ENCODE measurements at regions not wholly inside any gene's neighbourhood (a gene's known extent, or its start where the extent isn't known, plus 50 kb on each side); places are given as distances from the start of the nearest gene placed in this dataset.

DNA sequence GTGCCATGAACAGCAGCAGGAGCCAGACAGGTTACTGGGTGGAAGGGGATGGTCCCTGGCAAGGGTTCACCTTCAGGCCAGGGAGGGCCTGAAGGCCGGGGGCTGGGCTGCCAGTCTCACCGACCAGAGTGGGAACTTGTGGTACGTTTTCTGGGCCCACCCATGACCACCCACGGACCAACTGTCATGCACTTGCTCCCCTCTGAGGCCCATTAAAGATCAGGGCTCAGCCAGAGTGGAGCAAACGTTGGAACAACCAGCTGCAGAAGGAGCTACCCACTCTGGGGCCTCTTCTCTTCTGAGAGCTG is 436.7 kb upstream of the PRMT6 start:
- in situ Hi-C loops (cut with HindIII; ENCODE audit: low pct_unique_long_range_greater_than_20kb, low sequenced_read_pairs): no loop called here
- no peak for DNase-seq (ENCODE audit: low read depth, low spot score)

DNA sequence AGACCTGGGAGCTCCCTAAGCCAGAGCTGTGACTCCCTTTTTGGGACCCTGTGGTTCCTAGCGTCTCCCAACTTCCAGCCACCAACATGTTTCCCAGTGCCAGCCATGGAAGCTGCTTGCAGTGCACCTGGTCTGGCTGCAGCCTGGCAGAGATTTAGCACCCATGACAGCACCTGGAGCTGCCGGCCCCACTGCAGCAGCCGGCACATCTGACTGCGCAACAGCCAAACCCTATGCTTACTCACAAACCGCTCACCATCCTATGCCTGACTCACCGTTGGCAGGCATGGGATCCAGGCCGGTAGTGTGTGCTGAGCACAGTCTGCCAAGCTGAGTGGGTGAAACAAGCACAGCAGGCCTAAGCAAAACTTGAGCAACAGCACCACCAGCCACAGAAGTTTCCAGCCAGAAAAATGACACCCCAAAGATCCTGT is 435.9 kb upstream of the PRMT6 start:
- in situ Hi-C loops (cut with HindIII; ENCODE audit: low pct_unique_long_range_greater_than_20kb, low sequenced_read_pairs): no loop called here
- no peak for DNase-seq (ENCODE audit: low read depth, low spot score)

DNA sequence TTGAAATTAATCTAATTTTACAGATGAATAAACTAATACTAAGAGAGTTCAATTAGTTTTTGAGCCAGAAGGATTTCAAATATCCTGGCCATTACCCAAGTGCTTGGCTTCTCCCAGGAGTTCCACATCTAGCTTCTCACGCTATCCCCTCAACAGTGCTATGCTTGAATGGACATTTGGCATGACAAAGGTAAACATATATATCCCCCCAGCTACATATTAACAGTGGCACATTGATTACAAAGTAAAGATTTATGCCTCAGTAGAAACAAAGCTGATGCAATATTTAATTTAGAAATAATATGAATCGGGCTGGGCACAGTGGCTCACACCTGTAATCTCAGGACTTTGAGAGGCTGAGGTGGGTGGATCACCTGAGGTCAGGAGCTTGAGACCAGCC is 434.6 kb upstream of the PRMT6 start:
- in situ Hi-C loops (cut with HindIII; ENCODE audit: low pct_unique_long_range_greater_than_20kb, low sequenced_read_pairs): no loop called here
- no peak for DNase-seq (ENCODE audit: low read depth, low spot score)

DNA sequence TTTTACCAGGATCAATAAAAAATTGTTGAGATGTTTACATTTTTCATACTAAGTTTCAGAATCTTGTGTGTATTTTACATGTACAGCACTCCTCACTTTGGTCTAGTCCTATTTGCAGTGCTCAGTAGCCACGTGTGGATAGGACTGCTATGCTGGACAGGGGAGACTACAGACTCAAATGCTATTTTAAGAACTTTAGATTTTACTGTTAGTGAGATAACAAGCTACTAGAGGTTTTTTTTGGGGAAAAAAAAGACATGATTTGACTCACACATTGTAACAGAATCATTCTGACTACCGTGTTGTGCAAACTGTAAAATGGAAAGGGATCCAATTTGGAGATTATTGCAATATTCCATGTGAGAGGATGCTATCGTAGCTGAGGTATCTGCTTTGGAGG is 418.9 kb upstream of the PRMT6 start:
- in situ Hi-C loops (cut with HindIII; ENCODE audit: low pct_unique_long_range_greater_than_20kb, low sequenced_read_pairs): no loop called here

DNA sequence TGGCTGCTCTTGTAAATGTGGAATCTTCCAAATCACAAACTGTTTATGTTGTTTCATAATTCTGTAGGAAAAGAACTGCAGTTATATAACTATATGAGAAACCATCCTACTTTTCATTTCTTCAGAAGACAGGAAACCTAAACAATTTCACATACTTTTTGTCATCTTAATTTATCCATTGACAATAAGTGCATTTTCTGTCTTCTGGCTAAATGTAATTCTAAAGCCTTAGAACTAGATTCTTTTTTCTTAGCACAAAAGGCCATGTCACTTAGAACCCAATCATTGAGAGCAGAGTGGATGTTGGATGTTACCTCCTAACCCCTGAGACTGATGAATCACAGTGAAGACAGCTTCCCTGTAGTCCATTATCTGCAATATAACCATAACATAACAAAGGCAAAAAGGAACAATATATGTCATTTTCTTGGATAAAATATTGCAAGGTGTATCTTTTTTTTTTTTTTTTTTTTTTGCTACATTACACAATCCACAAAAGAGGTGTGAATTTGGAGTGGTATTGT is 410.2 kb upstream of the PRMT6 start:
- DNase-seq (ENCODE audit: low read depth, low spot score): no peak
- in situ Hi-C loops (cut with HindIII; ENCODE audit: low pct_unique_long_range_greater_than_20kb, low sequenced_read_pairs): no loop called here

More for the DNA sequence above, 418.9 kb upstream of the PRMT6 start:
- no peak for DNase-seq (ENCODE audit: low read depth, low spot score)

DNA sequence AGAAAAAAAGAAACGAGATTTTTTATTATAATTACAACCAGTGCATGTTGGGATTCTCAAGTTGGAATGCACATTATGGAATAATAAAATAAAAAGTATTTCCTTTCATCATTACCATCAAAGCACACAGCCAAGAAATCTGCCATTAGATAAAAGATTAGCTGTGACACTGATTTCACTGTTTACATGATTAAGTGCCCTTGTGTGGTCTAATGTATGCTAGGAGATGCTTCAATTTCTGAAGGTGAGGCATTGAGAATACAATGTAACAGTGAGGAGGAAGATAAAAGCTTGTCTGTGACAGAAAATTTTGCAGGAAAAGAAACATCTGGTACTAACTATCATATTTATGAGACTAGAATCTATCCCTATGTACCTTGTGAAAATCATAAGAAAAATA is 409.7 kb upstream of the PRMT6 start:
- no peak for DNase-seq (ENCODE audit: low read depth, low spot score)
- in situ Hi-C loops (cut with HindIII; ENCODE audit: low pct_unique_long_range_greater_than_20kb, low sequenced_read_pairs): no loop called here

DNA sequence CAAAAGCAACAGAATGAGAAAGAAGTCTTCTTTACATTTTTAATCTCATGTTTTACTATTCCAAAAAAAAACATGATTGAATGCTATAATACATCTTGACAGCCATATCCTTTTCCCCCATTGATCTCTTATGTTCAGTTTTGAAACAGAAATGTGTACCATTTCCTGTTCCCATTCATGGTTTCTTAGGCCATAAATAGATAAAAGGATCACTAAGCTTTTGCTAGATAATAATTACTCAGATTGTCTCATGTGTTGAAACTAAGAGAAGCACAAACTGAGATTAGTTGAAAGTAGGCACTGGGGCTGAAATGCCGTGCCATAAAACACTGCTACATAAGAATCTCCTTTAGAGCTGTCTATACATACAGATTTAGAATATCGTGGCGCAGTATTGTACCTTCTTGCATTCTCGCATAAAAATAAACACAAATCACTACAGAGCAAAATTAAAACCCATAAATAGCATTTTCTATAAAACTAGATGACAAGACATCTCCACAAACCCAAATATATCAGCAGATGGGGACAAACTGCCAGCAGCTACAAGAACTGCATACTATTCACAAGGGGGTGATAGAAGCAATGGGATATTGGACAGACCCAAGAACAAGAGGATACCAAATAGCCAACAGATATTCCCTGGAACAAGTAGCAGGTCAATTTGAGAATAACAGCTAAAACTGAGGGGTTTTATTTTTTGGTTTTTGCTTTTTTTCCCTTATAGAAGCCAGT is 405.3 kb upstream of the PRMT6 start:
- DNase-seq (ENCODE audit: low read depth, low spot score): no peak
- in situ Hi-C loops (cut with HindIII; ENCODE audit: low pct_unique_long_range_greater_than_20kb, low sequenced_read_pairs): no loop called here

DNA sequence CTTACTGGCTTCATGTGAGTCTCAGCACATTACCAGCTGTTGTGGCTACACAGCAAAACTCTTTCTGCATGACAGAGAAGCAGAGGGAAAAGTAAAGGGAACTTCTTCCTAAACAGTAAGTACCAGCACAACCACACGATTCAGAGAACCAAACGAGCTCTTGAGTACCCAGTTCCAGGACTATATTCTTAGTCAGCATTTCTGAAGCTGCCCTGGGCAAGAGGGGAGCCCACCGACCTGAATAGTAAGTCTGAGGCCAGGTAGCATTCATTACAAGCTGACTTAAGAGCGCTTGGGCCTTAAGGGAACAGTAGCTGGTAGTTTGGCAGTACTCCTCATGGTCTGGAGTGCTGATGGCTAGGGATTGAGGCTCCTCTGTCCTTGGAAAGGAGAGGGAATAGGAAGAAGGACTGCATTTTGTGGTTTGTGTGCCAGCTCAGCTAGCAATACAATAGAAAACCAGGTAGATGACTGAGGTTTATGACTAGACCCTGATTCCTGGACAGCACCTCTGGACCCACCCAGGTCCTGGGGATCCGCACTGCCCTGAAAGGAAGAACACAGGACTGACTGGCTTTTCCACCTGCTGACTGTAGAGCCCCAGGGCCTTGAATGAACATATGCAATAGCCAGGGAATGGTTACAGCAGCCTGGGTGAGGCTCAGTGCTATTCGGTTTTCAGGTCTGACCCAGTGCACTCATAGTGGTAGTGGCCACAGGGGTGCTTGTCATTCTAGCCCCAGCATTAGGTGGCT is 396.8 kb upstream of the PRMT6 start:
- in situ Hi-C loops (cut with HindIII; ENCODE audit: low pct_unique_long_range_greater_than_20kb, low sequenced_read_pairs): no loop called here
- no peak for DNase-seq (ENCODE audit: low read depth, low spot score)

DNA sequence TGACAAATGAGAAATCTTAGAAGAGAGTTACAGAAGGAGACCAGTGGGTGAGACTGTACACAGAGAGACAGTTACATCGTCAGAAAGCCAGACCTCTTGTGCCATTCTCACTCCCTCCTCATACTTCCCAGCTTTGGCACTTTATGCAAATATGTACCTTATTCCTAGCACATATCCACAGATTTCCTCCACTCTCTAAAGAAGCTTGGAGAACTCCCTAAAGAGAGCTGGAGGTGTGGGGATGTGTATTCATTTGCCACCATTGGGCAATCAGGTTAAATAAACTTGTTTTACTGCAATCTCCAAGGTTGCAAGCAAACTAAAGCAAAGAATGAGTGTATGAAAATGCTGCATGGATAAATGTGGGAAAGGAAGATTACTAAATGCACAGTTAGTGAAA is 380.9 kb upstream of the PRMT6 start:
- no peak for DNase-seq (ENCODE audit: low read depth, low spot score)
- in situ Hi-C loops (cut with HindIII; ENCODE audit: low pct_unique_long_range_greater_than_20kb, low sequenced_read_pairs): no loop called here

DNA sequence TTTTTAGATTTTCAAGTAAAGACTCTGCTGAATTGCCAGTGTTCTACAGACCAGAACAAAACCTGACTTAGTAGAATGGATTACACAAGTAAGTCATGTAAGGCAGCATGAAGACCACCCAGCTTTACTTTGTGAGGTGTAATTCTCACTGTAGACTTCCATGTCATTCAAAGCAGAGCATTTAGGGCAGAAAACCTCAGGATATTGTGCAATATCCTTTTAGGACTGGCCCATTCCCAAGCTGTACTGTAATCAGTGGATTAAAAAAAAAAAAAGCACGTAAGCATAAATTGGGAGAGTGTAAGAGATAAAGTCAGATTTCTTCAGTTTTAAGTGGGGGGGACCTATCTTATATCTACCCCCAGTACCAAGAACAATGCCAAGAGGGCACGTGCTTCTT is 380.5 kb upstream of the PRMT6 start:
- no peak for DNase-seq (ENCODE audit: low read depth, low spot score)
- in situ Hi-C loops (cut with HindIII; ENCODE audit: low pct_unique_long_range_greater_than_20kb, low sequenced_read_pairs): no loop called here

DNA sequence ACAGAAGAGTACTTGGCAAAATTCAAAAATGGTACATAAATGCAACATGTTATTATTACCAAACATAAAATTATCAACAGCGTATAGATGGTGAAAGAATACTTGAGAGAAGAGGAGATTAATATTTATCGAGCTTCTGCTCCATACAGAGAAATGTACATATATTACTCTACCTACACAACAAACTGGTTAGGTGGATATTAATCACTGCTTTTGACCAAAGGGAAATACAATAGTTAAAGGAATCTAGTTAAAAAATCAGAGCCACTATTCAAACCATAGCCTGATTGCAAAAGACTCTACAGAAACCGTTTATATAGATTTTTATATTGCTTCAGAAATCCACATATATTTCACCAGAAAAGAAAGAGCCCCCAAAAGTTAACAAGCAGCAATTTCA is 379.3 kb upstream of the PRMT6 start:
- in situ Hi-C loops (cut with HindIII; ENCODE audit: low pct_unique_long_range_greater_than_20kb, low sequenced_read_pairs): no loop called here
- no peak for DNase-seq (ENCODE audit: low read depth, low spot score)

DNA sequence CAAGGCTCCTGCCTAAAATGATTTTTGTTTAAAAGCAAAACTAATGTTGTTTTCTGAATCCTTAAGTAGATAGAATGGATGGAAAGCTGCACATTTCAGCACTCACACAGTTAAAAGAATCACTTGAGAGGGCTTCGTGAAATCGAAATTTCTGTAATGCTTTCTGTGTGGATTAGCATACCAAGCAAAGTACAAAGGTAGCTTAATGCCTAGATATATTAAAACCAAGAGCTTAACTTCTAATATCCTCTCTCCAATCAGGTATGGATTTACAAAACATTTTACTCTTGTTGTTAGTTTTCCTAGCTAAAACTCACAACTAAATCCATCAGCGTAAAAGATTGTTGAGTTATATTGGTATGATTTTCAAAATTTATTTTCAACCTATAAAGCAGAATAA is 378.8 kb upstream of the PRMT6 start:
- no peak for DNase-seq (ENCODE audit: low read depth, low spot score)
- in situ Hi-C loops (cut with HindIII; ENCODE audit: low pct_unique_long_range_greater_than_20kb, low sequenced_read_pairs): no loop called here

DNA sequence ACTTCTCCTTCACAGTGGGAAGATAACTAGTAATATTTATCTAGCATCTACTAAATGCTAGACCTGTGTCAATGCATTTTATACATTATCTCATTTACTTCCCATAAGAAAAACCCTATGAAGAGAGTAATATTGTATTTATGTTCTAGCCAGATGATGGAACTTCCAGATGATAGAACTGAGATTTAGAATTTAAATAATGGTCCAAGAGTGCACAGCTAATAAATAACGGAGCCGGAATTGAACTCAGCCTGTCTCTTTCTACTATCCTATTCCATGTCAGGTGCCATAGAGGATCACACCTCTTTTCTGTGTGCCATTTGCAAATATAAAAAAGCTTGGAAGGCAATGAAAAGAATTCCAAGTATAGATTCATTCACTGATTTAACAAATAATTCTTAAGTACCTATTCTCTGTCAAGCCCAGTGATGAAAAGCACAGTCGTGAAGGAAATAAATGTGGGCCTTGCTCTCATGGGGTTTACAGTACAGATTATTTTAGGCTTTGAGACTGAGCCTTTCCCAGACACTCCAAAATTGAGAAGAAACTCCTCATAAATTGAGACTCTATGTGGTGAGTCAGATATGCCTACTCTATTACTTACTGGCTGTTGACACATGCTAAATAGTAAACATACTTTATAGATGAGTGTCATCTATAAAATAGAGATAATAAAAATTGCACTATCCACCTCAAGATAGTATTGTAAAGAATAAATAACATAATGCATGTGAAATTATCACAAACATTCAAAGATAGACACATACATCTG is 378.0 kb upstream of the PRMT6 start:
- in situ Hi-C loops (cut with HindIII; ENCODE audit: low pct_unique_long_range_greater_than_20kb, low sequenced_read_pairs): no loop called here

DNA sequence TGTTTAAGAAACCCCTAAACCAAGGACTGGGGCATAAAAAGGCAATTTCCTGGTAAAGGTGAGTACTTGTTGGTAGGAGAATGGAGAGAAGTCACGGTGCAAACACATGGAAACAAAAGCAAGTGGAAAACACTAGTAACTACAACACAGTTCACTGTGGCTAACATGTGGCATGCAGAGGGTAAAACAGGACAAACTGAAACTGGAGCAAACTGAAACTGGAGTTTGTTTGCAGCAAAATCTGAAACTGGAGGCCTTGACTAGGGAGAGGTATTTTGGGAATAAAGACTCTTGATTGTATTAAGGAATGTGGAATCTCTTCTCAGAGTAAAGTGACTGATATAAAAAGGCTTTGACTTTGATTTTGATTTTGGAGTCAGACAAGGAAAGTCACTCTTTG is 376.3 kb upstream of the PRMT6 start:
- no peak for DNase-seq (ENCODE audit: low read depth, low spot score)
- in situ Hi-C loops (cut with HindIII; ENCODE audit: low pct_unique_long_range_greater_than_20kb, low sequenced_read_pairs): no loop called here

More for the DNA sequence above, 378.0 kb upstream of the PRMT6 start:
- DNase-seq (ENCODE audit: low read depth, low spot score): no peak

DNA sequence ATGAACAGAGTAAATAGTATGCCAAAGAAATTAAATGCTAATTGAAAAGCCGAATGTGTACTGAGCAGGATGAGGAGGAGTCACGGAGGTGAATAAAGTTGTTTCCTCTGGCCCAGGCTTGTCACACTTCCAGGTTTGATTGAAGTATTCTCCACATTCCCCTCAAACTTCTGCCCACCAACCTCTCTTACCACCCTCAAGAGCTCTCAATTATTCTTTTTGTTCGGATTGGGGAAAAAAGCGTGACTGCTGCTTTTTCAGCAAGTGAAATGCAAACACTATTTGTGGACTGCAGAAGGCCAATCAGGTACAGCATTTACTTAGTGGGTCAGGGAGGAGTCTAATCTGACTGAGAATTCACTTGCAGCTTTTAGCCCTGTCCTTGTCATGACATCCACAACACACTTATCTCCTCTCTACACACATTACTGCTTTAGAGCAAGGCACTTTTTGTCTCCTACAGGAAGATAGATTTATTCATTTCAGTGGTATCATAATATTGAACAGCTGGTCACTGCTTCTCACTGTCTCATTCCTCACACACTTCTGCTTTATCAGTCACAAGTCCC is 375.6 kb upstream of the PRMT6 start:
- in situ Hi-C loops (cut with HindIII; ENCODE audit: low pct_unique_long_range_greater_than_20kb, low sequenced_read_pairs): no loop called here
- DNase-seq (ENCODE audit: low read depth, low spot score): no peak

DNA sequence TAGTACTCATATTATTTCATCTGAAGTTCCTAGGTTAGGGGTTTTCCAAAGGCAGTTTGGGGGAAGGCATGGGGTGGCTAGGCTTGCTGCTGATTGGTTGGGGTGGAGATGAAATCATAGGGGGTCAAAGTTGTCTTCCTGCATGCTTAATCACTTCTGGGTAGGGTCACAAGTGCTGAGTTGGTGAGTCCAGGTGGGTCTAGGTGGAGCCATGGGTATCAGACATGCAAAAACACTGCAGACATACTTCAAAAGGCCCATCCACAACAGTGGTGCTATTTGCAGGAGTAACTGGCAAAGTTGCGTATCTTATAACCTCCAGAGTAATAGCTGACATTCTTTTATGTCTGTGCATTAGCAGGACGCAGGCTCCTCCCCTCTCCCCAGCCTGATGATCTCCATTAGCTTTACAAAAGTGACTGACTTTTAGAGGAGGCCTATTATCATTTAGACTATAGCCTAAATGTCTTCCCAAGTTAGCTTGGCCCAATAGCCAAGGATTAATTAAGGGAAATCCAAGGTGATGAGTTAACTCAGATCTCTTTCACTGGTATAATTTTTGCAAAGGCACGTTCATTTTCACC is 374.4 kb upstream of the PRMT6 start:
- in situ Hi-C loops (cut with HindIII; ENCODE audit: low pct_unique_long_range_greater_than_20kb, low sequenced_read_pairs): no loop called here
- no peak for DNase-seq (ENCODE audit: low read depth, low spot score)

DNA sequence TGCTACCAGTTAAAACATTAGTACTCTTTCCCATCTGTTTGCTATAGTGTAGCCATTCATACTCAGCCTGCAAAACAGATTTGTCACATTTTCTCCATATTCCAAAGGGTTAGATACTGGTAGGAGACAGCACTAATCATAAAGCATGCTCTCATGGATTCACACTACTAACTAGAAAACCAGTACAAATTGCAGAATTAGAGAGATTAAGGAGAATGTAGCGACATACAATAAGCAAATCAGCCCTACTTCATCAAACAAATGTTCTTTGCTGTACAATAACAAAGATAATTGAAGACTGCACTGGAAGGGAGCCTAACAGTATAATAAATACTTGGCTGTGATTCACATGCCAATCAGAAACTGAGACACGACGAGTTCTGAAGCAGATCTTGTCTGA is 368.0 kb upstream of the PRMT6 start:
- DNase-seq (ENCODE audit: low read depth, low spot score): no peak
- in situ Hi-C loops (cut with HindIII; ENCODE audit: low pct_unique_long_range_greater_than_20kb, low sequenced_read_pairs): no loop called here

DNA sequence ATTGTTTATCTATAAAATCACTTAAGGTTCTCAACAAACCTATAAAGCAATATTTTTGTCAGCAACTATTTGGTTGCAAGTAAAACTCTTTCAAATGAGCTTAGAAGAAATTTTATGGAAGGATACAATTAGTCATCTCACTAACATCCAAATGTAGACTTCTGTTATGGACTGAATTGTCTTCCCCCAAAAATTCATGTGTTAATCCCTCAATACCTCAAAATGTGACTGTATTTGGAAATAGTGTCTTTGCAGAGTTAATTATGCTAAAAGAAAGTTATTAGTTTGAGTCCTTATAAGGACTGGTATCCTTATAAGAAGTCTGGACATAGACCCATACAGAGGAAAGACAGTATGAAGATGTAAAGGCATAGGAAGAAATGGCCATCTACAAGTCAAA is 357.8 kb upstream of the PRMT6 start:
- in situ Hi-C loops (cut with HindIII; ENCODE audit: low pct_unique_long_range_greater_than_20kb, low sequenced_read_pairs): no loop called here
- DNase-seq (ENCODE audit: low read depth, low spot score): no peak

Measured in SK-MEL-5 (cell line).